GM03348 (cell line): ENCODE measurements at regions not wholly inside any gene's neighbourhood (a gene's known extent, or its start where the extent isn't known, plus 50 kb on each side); places are given as distances from the start of the nearest gene placed in this dataset.

Experiments used
- DNase-seq: peaks from one replicate; pipeline ENCODE4 v3.0.0; 2012; ENCODE audit warnings: low spot score

DNA sequence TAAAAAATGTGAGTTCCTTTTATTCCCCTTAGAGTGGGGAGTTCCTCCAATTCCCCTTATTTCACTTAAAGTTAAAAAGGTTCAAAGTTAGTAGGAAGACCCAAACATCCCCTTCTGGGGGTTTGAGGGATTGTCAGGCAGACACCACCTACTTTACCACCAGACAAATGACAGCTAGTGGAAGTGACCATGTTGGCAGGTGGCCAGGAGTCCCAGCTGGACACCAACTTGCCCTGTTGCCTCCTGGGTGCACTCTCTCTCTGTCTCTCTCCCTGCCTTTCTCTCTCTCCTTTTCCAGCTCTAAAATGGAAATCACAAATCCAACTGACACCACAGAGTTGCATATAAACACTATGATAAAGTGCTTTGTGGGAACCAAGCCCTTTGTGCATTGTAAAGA, 307.7 kb upstream of the TLE4 start:
- DNase-seq, result no peak

DNA sequence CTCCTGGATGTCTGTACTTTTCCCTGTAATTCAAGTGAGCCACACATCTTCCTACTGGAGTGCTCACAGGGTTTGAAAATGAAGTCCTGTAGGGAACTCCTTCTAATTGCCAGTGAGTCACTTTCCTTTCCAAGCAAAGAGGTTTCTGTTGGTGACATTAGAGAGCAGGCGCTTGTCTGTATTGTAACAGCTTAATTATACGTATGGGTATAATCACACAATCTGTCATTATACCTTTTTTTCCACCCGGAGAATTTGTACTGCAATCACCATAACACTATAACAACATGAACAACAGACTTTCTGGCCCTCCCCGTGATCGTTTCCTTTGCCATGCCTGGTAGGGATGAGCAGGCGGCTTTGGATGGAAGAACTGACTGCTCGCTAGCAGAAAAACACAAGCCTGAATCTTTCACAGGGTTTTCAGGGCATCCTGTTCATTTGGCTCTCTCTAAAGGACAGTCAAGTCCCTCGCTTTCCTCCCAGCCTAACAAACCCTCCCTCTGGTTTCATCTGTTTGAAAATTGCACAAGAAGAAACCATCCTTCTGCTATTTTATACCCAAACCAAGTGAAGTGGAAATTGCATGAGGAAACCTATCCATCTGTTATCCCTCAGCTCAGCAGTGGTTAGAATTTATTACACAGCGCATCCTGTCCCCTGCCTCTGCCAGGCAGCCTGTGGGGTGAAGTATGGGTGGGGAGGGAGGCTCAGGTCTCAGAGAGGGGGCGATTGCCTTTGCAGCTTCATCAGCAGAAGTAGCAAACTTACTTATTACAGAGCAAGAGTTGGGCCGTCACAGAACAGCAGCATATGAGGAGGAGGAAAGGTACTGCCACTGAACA, 307.0 kb upstream of the TLE4 start:
- DNase-seq, result peak; percentile 17

DNA sequence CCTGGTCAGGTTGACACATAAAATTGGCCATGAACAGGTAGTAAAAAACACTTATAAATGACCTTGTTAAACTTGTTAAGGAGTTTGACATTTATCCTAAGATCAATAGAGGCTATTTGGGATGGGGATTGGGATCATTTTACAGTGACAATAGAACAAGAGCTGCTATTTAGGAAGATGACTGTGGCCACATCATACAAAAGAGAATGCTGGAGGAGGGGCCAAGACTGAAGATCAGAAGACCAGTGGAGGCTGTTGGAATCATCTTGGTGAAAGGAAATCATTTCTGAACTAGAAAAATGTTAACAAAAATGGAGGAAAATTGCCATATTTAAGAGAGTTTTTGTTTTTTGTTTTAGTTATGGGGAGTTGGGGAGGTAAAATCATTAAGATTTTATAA, 304.8 kb upstream of the TLE4 start:
- peak; percentile 29 for DNase-seq

DNA sequence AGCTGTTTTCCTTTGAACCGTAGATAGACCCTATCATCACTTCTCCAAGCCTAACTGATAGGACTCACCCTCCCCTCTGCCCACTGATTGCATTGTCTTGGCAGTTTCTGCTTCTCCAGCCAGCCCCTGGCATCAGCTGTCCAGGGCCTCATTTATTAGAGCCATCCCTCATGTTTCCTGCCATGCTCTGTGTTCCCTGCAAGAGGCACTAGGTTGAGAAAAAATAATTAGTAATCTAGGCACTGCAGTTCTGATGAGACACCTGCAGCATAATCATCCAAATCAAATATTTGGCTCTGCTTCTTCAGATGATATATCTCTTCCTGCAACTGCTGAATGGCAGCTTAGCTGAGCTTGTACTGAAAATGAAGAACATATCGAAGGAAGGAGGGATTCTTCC, 303.0 kb upstream of the TLE4 start:
- no peak for DNase-seq

DNA sequence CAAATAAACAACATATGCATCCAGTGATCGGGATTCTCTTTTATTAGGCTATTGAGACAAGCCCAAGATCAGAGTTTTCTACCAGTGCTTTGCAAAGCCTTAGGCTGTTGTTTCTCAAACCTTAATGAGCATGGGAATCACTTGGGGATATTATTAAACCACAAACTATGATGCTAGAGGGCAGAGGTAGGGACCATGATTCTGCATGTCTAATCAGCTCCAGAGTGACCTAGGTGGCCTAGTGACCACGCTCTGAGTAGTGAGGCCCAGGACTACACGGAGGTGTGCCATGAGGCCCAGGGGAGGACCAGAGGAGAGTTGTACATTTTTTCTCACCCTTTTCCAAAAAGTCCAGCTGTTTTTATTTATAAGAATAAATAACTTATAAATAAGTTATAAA, 298.5 kb upstream of the TLE4 start:
- DNase-seq, result no peak

DNA sequence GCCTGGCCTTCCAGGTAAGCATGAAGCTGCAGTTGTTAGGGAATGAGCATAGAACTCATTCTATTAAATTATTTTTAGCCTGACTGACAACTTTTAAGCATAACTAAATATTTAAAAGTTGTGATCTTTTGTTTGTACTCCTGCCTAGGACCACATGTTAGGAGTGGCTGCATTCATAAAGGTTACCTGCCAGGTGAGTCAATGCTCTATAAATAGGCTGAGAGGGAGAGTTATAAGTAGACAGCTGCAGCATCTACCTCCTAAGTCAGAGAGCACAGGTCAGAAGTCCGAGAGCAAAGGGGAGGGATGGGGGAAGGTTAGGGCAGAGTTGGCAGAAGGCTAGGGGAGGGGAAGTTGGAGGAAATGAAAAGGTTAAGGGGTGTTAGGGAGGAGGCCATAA, 292.4 kb upstream of the TLE4 start:
- no peak for DNase-seq

DNA sequence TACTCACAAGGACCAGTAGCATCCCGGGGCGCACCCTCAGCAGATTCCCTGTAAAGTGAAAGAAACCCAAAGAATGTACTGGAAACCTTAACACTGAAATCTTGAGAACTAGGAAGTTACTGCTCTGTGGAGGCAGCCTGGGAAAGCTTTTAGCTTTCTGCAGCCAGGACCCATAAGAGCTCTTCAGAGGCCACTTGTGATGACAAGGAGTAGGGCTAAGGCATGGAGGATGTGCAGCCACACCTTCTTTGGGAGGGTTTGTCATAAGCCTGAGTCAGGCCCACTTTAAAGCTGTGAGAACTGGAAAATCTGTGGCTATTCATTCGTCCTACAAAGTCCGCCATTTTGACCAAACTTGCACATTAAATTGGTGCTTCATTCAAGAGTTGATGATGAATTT, 291.1 kb upstream of the TLE4 start:
- DNase-seq, result no peak

DNA sequence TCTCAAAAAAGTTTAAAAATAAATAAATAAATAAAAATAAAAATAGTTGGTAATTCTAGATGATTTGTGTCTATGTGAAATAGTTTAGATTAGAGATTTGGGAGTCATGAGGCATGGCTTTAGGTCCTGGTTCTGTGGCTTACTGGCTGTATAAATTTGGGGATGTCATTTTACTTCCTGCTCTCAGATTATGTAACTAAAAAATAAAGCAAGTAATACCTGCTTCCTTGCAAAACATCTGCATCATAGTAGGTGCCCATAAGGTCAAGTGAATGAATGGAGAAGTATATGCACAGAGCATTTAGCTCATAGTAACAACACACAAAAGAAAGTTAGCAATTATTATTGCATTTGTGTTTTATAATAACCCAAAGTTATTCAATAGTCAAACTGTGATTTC, 287.7 kb upstream of the TLE4 start:
- DNase-seq, result no peak

DNA sequence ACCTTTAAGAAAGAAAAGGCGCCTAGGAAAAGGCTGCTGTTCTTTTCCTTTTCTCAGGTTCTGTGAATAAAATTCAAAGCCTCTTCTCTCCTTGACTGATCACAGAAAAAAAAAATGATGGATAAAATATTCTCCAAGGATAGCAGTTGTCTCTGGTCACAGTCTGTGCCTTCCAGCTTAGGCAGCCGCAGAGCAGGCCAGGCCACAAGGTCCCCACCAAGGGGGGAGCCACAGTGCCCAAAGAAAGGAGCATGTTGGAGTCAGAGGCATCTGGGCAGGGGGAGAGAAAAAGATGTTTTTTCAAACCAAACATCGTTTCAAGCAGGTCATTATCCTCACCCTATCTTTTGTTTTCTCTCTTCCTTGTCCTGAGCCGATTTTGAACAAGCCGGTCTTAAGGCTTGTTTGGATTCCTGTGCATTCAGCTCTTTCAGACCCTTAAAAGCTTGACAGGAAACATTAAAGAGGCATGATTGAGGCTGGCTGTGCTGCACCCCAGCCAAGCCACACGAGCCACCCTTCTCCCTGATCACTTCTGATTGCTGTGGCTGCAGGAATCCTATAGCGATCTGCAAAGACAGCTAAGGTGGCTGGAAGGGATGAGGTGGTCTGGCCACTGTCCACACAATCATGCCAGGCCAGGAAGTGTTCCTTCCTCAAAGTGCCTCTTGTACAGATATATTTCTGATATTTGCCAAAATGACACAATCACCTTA, 284.6 kb upstream of the TLE4 start:
- DNase-seq, result no peak

DNA sequence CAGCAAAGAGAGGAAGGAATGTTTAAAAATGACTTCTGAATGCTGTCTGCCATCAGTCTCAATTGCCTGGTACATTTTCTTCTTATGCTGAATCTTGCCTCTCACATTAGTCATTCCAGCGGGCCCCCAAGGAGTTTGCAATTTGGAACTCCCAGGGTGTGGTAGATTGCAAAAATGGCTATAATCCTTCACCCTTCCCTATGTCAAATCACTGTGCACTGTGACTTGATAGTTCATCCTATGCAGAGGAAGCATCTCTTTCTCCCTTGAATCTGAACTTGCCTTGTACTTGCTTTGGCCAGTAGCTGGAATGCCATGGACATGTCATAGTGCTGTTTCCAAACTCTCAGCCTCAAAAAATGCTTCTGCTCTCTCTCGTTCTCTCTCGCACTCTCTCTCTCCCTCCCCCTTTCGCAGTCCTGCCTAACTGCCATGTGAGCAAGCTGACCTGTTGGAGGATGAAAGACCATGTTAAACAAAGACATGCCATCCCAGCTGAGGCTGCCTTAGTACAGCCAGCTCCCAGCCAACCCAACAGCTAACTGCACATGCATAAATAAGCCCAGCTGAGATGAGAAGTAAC, 284.0 kb upstream of the TLE4 start:
- DNase-seq, result peak; percentile 15

DNA sequence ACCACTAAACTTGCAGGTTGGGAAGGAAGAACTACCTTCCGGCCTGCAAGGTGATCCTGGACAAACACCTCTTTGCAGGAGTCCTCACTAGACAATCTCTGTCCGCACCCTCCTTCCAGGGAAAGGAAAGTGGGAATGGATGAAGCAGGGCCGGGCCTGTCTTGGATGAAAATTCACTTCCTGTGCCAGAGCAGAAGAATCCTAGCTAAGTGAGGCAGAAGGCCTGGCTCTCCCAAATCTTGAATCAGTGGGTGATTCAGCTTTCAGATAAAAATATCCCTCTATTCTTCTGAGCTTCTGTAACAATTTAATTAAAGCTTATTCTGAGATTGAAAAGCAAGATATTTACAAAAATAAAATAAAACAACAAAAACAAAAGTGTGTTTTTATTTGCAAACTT, 281.9 kb upstream of the TLE4 start:
- DNase-seq, result peak; percentile 51

DNA sequence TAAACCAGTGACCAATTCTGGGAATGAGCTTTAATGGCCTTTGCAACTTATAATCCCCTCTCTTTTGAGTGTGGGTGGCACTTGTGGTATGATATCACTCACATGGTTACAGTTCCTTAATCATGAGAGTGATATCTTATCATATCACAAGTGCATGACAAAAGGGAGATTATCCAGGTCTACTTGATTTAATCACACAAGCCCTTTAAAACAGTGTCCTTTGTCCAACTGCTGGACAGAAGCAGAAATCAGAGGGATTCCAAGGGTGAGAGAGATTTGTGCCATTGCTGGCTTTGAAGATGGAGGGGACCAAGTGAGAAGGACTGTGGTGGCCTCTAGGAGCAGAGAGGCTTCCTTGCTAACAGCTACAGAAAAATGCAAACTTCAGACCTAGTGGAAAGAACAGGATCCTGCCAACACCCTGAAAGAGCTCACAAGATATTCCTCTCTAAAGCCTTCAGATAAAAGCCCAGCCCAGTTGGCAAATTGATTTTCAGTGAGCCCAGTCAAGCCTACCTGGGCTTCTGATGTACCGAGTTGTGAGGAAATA, 279.0 kb upstream of the TLE4 start:
- DNase-seq, result no peak

DNA sequence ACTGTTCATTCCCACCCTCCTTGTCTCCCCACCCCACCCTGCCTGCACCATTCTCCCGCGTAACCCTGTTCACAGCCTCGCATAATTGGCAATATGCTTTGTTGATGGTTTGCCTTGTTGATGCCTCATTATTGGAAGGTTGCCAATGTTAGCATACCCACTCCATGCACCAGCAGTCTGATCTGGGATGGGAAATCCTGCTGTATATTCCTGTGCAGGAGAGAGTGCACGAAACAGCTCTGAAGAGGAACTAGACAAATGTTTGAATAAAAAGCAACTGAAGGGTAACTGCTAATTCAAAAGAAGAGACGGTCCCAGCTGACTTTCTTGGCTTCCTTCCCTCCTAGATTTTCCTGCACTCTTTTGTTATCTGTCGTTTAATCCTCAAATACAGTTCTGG, 271.7 kb upstream of the TLE4 start:
- no peak for DNase-seq

DNA sequence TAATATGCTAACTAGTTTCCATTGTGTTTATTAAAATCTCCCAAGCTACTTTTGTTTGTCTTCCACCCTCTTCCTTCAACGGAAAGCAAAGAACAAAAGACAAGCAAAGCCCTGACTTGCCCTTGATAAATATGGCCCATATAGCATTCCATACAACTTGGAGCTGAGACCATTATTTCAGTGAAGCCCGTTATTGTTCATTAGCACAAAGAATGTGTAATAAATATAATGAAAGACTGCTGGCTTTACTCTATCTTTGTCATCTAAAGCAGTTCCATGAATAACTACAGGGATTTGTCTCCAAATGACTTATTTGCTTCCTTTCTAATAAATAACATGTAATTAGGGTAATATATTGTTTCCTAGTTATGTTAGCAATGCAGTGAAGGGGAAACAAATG, 270.7 kb upstream of the TLE4 start:
- no peak for DNase-seq

DNA sequence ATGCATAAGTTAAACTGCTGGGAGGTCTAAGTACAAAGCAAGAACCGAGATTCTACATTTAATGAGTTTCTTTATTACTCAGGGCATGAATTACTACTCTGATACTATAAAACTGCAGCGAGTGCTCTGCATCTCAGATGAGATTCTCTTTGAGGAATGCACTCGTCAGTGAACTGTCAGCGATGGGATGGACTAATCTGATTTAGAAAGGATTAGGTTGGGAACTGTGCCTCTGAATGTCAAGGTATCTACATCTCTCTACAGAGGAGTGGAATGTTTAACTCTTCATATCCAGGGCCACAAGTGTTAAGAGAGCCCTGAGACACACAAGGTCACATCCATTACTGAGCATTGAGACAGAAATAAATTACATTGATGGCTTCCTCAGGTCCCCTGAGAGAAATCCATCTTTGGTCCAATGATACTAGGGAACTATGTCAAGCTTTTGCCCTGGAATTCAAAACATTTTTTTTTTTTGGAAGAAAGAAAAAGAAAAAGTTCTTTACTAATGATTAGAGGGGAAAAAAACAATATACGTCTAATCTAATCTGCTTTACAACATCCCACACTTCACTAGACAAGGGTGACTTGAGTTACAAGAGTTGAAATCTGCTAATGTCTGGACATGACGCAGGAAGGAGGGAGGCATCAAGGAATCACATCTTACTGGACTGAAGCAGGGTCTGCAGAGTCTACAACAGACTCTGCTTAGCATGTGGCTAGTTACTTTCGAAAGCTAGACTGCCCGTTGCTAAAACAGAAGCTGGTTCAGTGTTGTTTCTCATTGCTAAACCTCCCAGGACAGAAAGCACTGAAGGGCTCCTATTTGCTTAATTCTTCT, 270.0 kb upstream of the TLE4 start:
- peak; percentile 47 for DNase-seq

DNA sequence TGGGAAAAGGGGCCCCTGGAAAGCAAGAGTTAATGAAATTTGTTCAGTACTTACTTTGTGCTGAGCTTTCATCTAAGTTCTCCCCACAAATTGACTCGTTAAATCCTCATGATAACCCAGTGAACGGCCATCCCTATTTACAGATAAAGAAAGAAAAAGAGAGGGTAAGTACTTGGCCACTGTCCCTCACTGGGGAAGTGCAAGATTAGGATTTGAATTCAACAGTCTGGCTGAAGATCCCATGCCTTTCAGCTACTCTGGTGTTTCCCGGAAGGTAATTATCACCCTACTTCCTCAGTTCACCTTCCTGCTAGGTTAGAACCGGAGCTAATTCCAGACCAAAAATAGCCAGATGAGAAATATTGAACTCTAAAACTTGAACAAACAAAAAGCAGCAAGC, 269.2 kb upstream of the TLE4 start:
- no peak for DNase-seq

DNA sequence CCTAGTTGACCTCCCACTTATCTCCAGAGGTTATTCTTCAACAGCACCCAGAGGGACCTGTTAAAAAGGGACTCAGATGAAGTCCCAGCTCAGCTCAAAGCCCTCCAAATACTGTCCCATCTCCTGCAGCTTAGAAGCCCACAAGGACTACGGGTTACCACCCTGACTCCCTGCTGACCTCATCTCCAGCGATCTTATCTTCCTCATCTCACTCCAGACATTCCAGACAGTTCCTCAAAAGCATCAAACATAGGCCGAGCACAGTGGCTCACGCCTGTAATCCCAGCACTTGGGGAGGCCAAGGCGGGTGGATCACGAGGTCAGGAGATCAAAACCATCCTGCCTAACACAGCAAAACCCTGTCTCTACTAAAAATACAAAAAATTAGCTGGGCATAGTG, 263.8 kb upstream of the TLE4 start:
- no peak for DNase-seq

DNA sequence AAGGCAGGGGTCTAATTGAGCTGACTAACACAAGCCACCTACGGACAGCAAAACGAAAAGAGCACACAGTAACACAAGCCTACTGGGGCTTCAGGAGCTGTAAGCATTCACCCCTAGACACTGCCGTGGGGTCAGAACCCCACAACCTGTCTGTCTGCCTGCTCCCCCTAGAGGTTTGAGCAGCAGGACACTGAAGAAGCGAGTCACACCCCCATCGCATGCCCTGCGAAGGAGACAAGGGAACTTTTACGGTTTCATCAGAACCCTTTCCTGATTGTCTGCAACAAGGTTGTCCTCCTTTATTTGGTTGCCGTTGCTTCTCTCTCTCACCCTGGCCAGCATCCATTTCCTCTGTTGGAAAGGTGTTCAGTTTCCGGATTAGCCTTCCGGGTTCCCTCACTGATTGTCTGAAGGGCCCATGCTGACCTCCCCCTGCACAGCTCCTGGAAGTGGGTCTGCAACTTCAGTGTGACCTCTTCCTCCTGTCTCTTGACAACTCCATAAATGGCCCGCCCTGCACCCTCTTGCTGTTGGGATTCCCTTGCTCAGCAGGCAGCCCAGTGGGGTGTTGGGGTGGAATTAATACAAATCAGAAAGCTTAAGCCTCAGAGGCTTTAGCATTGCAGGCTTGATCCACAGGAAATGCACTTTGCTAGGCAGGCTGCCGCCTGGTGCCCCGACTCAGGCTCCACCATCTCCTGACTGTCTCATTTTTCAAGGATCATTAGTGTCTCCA, 258.9 kb upstream of the TLE4 start:
- DNase-seq, result no peak

DNA sequence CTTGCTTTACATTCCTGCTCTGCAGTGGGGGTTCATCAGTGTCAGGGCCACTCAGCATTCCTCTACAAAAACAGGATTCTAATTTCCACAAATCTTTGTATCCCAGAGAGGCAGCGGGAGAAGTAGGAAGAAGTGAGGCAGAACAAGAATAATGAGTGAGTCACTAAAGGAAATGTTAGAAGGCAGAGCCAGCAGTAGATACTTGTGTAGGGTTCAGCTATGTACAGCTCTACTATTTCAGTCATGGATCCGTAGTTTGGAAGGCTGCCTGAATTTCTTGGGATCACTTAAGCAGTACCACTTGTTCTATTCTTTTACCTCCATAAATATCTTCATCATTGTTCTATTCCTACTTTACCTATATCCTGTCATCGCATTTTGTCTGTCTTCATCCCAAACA, 246.3 kb upstream of the TLE4 start:
- DNase-seq, result peak; percentile 11

DNA sequence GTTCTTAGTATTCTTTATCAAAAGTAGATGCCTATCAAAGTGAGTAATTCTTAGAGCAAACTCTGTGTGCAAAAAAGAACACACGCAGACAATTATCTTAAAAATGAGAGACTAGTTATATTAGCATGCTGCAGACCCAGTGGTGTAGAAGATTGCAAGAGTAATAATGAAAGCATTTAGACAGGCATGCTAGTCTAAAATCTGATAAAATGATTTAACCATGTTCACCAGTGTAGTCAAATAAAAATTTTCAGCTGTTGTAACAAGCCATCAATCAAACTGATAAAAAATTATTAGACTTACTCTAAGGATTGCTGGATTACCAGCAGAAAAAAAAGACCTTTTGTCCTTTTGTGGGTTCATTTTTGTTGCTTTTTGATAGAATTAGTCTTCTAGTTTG, 241.9 kb upstream of the TLE4 start:
- no peak for DNase-seq

DNA sequence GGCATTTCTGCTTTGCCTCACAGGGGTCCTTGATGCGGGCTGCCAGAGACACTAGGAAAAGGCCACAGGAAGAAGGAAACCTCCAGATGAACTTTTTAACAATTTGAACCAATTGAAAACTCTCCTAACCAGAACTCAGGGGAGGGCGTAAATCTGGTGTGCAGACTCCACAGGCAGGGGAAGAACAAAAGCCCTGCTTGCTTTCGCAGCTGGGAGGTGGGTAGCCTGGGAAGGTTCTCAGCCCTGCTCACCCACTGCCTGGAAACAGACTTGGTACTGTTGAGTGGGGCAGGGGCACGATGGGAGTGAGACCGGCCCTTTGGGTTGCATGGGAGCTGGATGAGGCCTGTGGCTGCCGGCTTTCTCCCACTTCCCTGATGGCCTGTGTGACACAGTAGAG, 237.8 kb upstream of the TLE4 start:
- DNase-seq, result no peak
